Tibial artery (tissue), 4 donors: ENCODE measurements at regions not wholly inside any gene's neighbourhood (a gene's known extent, or its start where the extent isn't known, plus 50 kb on each side); places are given as distances from the start of the nearest gene placed in this dataset.
A peak's percentile ranks its signal among the peaks of the same experiment; 100 is the strongest.

Experiments used
- DNase-seq, 2 donors: peaks; one replicate each; pipeline ENCODE4 v3.0.0-alpha.2; 2019
- H3K27ac ChIP-seq, 2 donors: fragments of 200-600 bp; sonication (generic) in 1 of 2; 1 replicate in 1 of 2; 2 replicates in 1 of 2; pipeline ENCODE4 v1.5.1; 2018 to 2019; ENCODE audit warnings: mild to moderate bottlenecking in 1 of 2
- H3K27me3 ChIP-seq, 2 donors: fragments of 200-600 bp; sonication (generic) in 1 of 2; one replicate each; pipeline versions ENCODE4 v1.5.1 to v1.6.0; 2016 to 2019
- H3K36me3 ChIP-seq, 3 donors: fragments of 200-600 bp; sonication (generic) in 2 of 3; one replicate each; pipeline ENCODE4 v1.5.1; 2016 to 2019; ENCODE audit warnings: mild to moderate bottlenecking in 2 of 3
- H3K4me1 ChIP-seq, 4 donors: fragments of 200-600 bp; sonication (generic) in 2 of 4; 1 replicate in 3 of 4; 2 replicates in 1 of 4; pipeline ENCODE4 v1.5.1; 2016 to 2019
- H3K4me3 ChIP-seq, 2 donors: fragments of 200-600 bp; sonication (generic) in 1 of 2; 1 replicate in 1 of 2; 2 replicates in 1 of 2; pipeline ENCODE4 v1.5.1; 2018 to 2019; ENCODE audit warnings: mild to moderate bottlenecking in 2 of 2
- H3K9me3 ChIP-seq, 3 donors: fragments of 200-600 bp; sonication (generic) in 1 of 3; one replicate each; pipeline ENCODE4 v1.5.1; 2016 to 2019
- CTCF ChIP-seq, 2 experiments: fragments of 200-600 bp in 1 of 2; fragments of 450-650 bp in 1 of 2; IDR thresholded peaks; one replicate each; pipeline ENCODE4 v1.5.1; 2017 to 2019; ENCODE audit warnings: antibody characterized with exemption in 2 of 2, mild to moderate bottlenecking in 1 of 2, moderate library complexity in 1 of 2
- intact Hi-C: fragments of 100-400 bp; cut with DNase I; formaldehyde crosslinking; loops from one replicate; pipeline ENCODE4 v1.15.0; 2023; ENCODE audit warnings: low total_unique reads

GRCh38 chr3:132218817-132219755 is 98.1 kb upstream of the ACP3 start:
- Histone ChIP-seq H3K9me3 (no peaks in the 10 kb centered on the region), H3K27me3 (no peaks in the 10 kb centered on the region), H3K4me3 (no peak overlapping the region), H3K4me1 (peaks cover 0 to 23% (median 3%) of the 10 kb centered on the region in 4 donors), H3K36me3 (no peaks in the 10 kb centered on the region), H3K27ac (no peak overlapping the region)
- intact Hi-C loops: loop anchor here (10.0 kb wide), 1 partner anchor 1946 kb away; no protein-coding TSS in a partner anchor
- DNase-seq: no peak
- no peak for TF ChIP-seq CTCF (IDR thresholded peaks at IDR 0.05)

- no peaks in the 10 kb centered on the region for H3K9me3 ChIP-seq
- intact Hi-C loops: no loop called here
- H3K4me1 ChIP-seq: peaks cover 0 to 23% (median 3%) of the 10 kb centered on the region in 4 donors
- no peak overlapping the region for H3K27ac ChIP-seq
- H3K4me3 ChIP-seq: no peak overlapping the region
- no peak for TF ChIP-seq CTCF (IDR thresholded peaks at IDR 0.05)
- H3K36me3 ChIP-seq: no peaks in the 10 kb centered on the region
- DNase-seq: no peak
- H3K27me3 ChIP-seq: no peaks in the 10 kb centered on the region
Observed at GRCh38 chr3:132220986-132221385, 96.2 kb upstream of the ACP3 start.

- intact Hi-C loops: no loop called here
- peak in 1 of 2 donors; percentile 68 for DNase-seq
- Histone ChIP-seq H3K27me3 (no peaks in the 10 kb centered on the region), H3K4me3 (no peak overlapping the region), H3K27ac (no peak overlapping the region), H3K9me3 (no peaks in the 10 kb centered on the region), H3K36me3 (no peaks in the 10 kb centered on the region), H3K4me1 (peaks cover 0 to 23% (median 3%) of the 10 kb centered on the region in 4 donors)
- TF ChIP-seq CTCF (IDR thresholded peaks at IDR 0.05): no peak
Observed at GRCh38 chr3:132222868-132223538, 94.2 kb upstream of the ACP3 start.

- intact Hi-C loops: no loop called here
- H3K36me3 ChIP-seq: no peaks in the 10 kb centered on the region
- no peaks in the 10 kb centered on the region for H3K27me3 ChIP-seq
- peaks cover 0 to 17% (median 0%) of the 10 kb centered on the region in 4 donors for H3K4me1 ChIP-seq
- H3K27ac ChIP-seq: no peak overlapping the region
- DNase-seq: no peak
- TF ChIP-seq CTCF (IDR thresholded peaks at IDR 0.05): no peak
- H3K9me3 ChIP-seq: no peaks in the 10 kb centered on the region
- no peak overlapping the region for H3K4me3 ChIP-seq
Observed at GRCh38 chr3:132225664-132226063, 91.5 kb upstream of the ACP3 start.

- no peak for TF ChIP-seq CTCF (IDR thresholded peaks at IDR 0.05)
- intact Hi-C loops: no loop called here
Observed at GRCh38 chr3:132228923-132229322, 88.3 kb upstream of the ACP3 start.

More at GRCh38 chr3:132228923-132229322, 88.3 kb upstream of the ACP3 start:
- Histone ChIP-seq H3K4me1 (peaks cover 0 to 6% (median 0%) of the 10 kb centered on the region in 4 donors), H3K27me3 (no peaks in the 10 kb centered on the region), H3K36me3 (no peaks in the 10 kb centered on the region), H3K9me3 (no peaks in the 10 kb centered on the region), H3K27ac (no peak overlapping the region), H3K4me3 (no peak overlapping the region)
- no peak for DNase-seq
